Fibroblast of lung (primary cell): ENCODE measurements at regions not wholly inside any gene's neighbourhood (a gene's known extent, or its start where the extent isn't known, plus 50 kb on each side); places are given as distances from the start of the nearest gene placed in this dataset.

ENCODE experiments used
- DNase-seq, 2 donors: peaks; one replicate each; pipeline versions ENCODE4 v3.0.0 to v3.0.0-alpha.2; 2010; ENCODE audit warnings: low read depth in 2 of 2
- H2AFZ ChIP-seq: 2 replicates; pipeline ENCODE4 v1.5.1; 2012; ENCODE audit warnings: low read length, control low read depth, inconsistent platforms
- H3K27ac ChIP-seq: 2 replicates; pipeline ENCODE4 v1.5.1; 2011; ENCODE audit warnings: low read length, control low read depth; ENCODE audit not compliant: insufficient read depth
- H3K27me3 ChIP-seq: 2 replicates; pipeline ENCODE4 v1.5.1; 2011; ENCODE audit warnings: mild to moderate bottlenecking, low read length; ENCODE audit not compliant: control insufficient read depth, insufficient read depth
- H3K36me3 ChIP-seq: 2 replicates; pipeline ENCODE4 v1.5.1; 2011; ENCODE audit warnings: low read length; ENCODE audit not compliant: control insufficient read depth, insufficient read depth
- H3K4me1 ChIP-seq: 2 replicates; pipeline ENCODE4 v1.5.1; 2011; ENCODE audit warnings: low read length; ENCODE audit not compliant: control insufficient read depth, insufficient read depth; ENCODE audit errors: extremely low read depth
- H3K4me2 ChIP-seq: 2 replicates; pipeline ENCODE4 v1.5.1; 2011; ENCODE audit warnings: low read length, control low read depth; ENCODE audit not compliant: insufficient read depth; ENCODE audit errors: extremely low read depth
- H3K4me3 ChIP-seq, 4 experiments: fragments of 200-600 bp in 1 of 4; sonication (generic) in 1 of 4; replicated peaks in 1 of 4; 2 replicates each; pipeline ENCODE4 v1.5.1; 2011 to 2016; ENCODE audit warnings: low read length in 4 of 4, low read depth in 3 of 4, mild to moderate bottlenecking in 3 of 4, control low read depth in 2 of 4, inconsistent platforms in 1 of 4, mixed read lengths in 1 of 4; ENCODE audit not compliant: insufficient read depth in 1 of 4; ENCODE audit errors: control extremely low read depth in 1 of 4
- H3K79me2 ChIP-seq: 2 replicates; pipeline ENCODE4 v1.5.1; 2012; ENCODE audit warnings: mild to moderate bottlenecking, low read length, inconsistent platforms; ENCODE audit not compliant: control insufficient read depth, insufficient read depth
- H3K9ac ChIP-seq: 2 replicates; pipeline ENCODE4 v1.5.1; 2011; ENCODE audit warnings: mild to moderate bottlenecking, low read length, control low read depth; ENCODE audit not compliant: insufficient read depth
- H3K9me3 ChIP-seq: 2 replicates; pipeline ENCODE4 v1.5.1; 2012; ENCODE audit warnings: low read depth, low read length; ENCODE audit not compliant: control insufficient read depth, insufficient read depth
- H4K20me1 ChIP-seq: 2 replicates; pipeline ENCODE4 v1.5.1; 2011; ENCODE audit warnings: low read length; ENCODE audit not compliant: control insufficient read depth, insufficient read depth; ENCODE audit errors: extremely low read depth
- CTCF ChIP-seq, 2 donors: IDR thresholded peaks in 1 of 2; conservative IDR thresholded peaks in 1 of 2; 1 replicate in 1 of 2; 2 replicates in 1 of 2; pipeline ENCODE4 v1.5.1; 2011 to 2012; ENCODE audit warnings: low read length in 2 of 2, control low read depth in 1 of 2, inconsistent platforms in 1 of 2, low read depth in 1 of 2, mild to moderate bottlenecking in 1 of 2
- EZH2 ChIP-seq: IDR thresholded peaks from 2 replicates; pipeline ENCODE4 v1.5.1; 2012; ENCODE audit warnings: low read length, control low read depth, mild to moderate bottlenecking; ENCODE audit errors: missing control alignments

GRCh38 chr14:28651148-28651547, 115.4 kb upstream of the FOXG1 start:
- Histone ChIP-seq H2AFZ (no peak overlapping the region), H3K4me2 (no peak overlapping the region), H3K27ac (no peak overlapping the region)

DNA sequence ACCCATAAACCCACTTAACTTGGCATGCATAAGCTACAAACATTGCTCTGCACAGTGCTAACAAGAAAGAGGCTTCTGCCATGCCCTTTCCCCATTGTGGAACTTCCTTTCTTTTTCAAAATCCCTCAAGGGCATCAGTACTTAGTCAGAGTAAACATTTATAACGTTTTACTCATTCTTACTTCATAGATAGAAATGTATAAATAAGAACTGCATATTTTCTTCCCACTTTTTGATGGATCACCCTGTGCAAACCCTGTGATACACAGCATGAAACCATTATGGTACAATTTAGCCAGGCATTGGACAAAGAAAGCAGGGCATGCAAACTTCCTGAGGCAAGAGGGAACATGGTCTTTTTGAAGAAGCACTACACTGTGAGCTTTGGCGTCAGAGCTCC, 113.8 kb upstream of the FOXG1 start:
- Histone ChIP-seq H3K36me3 (no peaks in the 10 kb centered on the region), H3K9me3 (no peaks in the 10 kb centered on the region), H3K4me1 (no peaks in the 10 kb centered on the region), H3K4me2 (no peak overlapping the region), H3K27ac (no peak overlapping the region), H3K79me2 (no peaks in the 10 kb centered on the region), H3K9ac (no peak overlapping the region), H3K4me3 (no peak overlapping the region), H2AFZ (no peak overlapping the region), H3K27me3 (no peaks in the 10 kb centered on the region), H4K20me1 (no peaks in the 10 kb centered on the region)
- TF ChIP-seq EZH2 (no peak), CTCF (conservative IDR thresholded peaks at IDR 0.05 in 1 of 2, IDR thresholded peaks at IDR 0.05 in 1 of 2; ENCODE audit: low read depth in 1 of 2, low read length in 2 of 2) (no peak)
- peak; percentile 47 to 90 for DNase-seq

More at GRCh38 chr14:28651148-28651547, 115.4 kb upstream of the FOXG1 start:
- Histone ChIP-seq H3K36me3 (no peaks in the 10 kb centered on the region), H3K9ac (no peak overlapping the region), H3K27me3 (no peaks in the 10 kb centered on the region), H3K9me3 (no peaks in the 10 kb centered on the region), H3K4me1 (no peaks in the 10 kb centered on the region), H4K20me1 (no peaks in the 10 kb centered on the region), H3K79me2 (no peaks in the 10 kb centered on the region), H3K4me3 (no peak overlapping the region)
- no peak for TF ChIP-seq EZH2
- no peak for TF ChIP-seq CTCF (conservative IDR thresholded peaks at IDR 0.05 in 1 of 2, IDR thresholded peaks at IDR 0.05 in 1 of 2; ENCODE audit: low read depth in 1 of 2, low read length in 2 of 2)
- DNase-seq: peak; percentile 49 to 89

GRCh38 chr14:28653521-28653920, 113.1 kb upstream of the FOXG1 start:
- Histone ChIP-seq H3K4me1 (no peaks in the 10 kb centered on the region), H3K9me3 (no peaks in the 10 kb centered on the region), H2AFZ (no peak overlapping the region), H3K4me3 (no peak overlapping the region), H3K27me3 (no peaks in the 10 kb centered on the region), H4K20me1 (no peaks in the 10 kb centered on the region), H3K27ac (no peak overlapping the region), H3K4me2 (no peak overlapping the region), H3K79me2 (no peaks in the 10 kb centered on the region), H3K9ac (no peak overlapping the region), H3K36me3 (no peaks in the 10 kb centered on the region)
- TF ChIP-seq EZH2 (no peak), CTCF (conservative IDR thresholded peaks at IDR 0.05 in 1 of 2, IDR thresholded peaks at IDR 0.05 in 1 of 2; ENCODE audit: low read depth in 1 of 2, low read length in 2 of 2) (no peak)
- DNase-seq: peak in 1 of 2 donors; percentile 85
